ENCODE measurements at regions not wholly inside any gene's neighbourhood (a gene's known extent, or its start where the extent isn't known, plus 50 kb on each side); places are given as distances from the start of the nearest gene placed in this dataset.

DNA sequence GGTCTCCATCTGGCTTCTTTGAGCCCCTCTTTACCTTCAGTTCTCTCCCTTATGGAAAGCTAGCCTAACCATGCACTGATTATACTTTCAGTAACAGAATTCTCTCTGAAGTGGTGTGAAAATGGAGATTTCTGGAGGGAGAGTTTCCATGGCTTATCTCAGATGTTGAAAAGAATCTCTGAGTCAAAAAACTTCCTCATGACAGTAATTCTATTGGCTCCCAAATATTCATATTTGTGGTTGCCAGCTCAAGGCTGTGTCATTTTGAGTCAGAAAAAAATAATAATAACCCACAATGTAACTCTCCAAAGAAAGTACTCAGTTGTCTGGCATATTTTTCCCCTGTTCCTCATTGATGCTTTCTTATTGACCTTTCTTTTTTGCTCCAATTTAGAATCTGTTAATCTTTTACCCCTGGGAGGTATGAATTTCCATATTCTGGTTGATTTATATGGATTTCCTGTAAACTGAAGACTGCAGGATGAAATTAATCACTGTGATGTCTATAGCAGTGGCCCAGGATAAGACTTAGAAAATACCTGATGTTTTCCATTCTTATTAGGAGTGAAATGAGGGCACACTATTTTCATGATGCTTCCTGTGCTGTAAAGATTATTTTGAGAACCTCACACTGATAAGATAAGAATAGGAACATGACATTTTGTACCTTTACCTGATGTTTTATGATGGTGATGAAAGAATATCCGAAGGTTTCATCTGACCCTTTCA is 149.5 kb upstream of the EPHA3 start:
- TF ChIP-seq, protein P1, sequence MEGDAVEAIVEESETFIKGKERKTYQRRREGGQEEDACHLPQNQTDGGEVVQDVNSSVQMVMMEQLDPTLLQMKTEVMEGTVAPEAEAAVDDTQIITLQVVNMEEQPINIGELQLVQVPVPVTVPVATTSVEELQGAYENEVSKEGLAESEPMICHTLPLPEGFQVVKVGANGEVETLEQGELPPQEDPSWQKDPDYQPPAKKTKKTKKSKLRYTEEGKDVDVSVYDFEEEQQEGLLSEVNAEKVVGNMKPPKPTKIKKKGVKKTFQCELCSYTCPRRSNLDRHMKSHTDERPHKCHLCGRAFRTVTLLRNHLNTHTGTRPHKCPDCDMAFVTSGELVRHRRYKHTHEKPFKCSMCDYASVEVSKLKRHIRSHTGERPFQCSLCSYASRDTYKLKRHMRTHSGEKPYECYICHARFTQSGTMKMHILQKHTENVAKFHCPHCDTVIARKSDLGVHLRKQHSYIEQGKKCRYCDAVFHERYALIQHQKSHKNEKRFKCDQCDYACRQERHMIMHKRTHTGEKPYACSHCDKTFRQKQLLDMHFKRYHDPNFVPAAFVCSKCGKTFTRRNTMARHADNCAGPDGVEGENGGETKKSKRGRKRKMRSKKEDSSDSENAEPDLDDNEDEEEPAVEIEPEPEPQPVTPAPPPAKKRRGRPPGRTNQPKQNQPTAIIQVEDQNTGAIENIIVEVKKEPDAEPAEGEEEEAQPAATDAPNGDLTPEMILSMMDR (IDR thresholded peaks at IDR 0.05; ENCODE audit: low read length), result no peak
- TF ChIP-seq EZH2 (optimal IDR thresholded peaks at IDR 0.05; ENCODE audit: low read depth, low read length) (no peak), EZH2phosphoT487 (IDR thresholded peaks at IDR 0.05; ENCODE audit: low read length) (no peak)

Data from MM.1S (cell line).